HCT116 (cell line): ENCODE measurements at regions not wholly inside any gene's neighbourhood (a gene's known extent, or its start where the extent isn't known, plus 50 kb on each side); places are given as distances from the start of the nearest gene placed in this dataset.
A peak's percentile ranks its signal among the peaks of the same experiment; 100 is the strongest.

ENCODE experiments used
- ATAC-seq: fragments of 200-7000 bp; cut with Tn5 transposase; 2 replicates; pipeline ENCODE4 v1.9.1; 2020; ENCODE audit warnings: mild to moderate bottlenecking, moderate library complexity
- BruUV-seq: library from RNA; stranded (reverse); fragments of 400-500 nt; replicated peaks from 2 replicates; lab custom pipeline; 2021; lab: Mats Ljungman, UMichigan
- CTCF ChIA-PET: fragments of 300-600 bp; sonication (Branson Sonifier 250); formaldehyde crosslinking; loops from one replicate; lab custom pipeline; 2021; ENCODE audit warnings: antibody characterized with exemption; lab: Charles Lee
- POLR2A ChIA-PET: fragments of 300-600, 350-600 bp; sonication (Branson Sonifier 250); formaldehyde crosslinking; loops from one replicate; lab custom pipeline; 2021; ENCODE audit warnings: antibody characterized with exemption; lab: Charles Lee
- RAD21 ChIA-PET, 2 experiments: fragments of 300-600 bp; sonication (Branson Sonifier 250); formaldehyde crosslinking; loops; one replicate each; lab custom pipeline; 2023; ENCODE audit warnings: low total read pairs in 2 of 2; ENCODE audit not compliant: uncharacterized antibody in 2 of 2, unreplicated experiment in 2 of 2, low non-redundant PET in 1 of 2; lab: Charles Lee
- DNase-seq: peaks from one replicate; pipeline ENCODE4 v3.0.0-alpha.2; 2010; ENCODE audit warnings: low read depth, low spot score
- H2AFZ ChIP-seq: fragments of 200-600 bp; shearing (Covaris generic), sonication (generic); 2 replicates; pipeline ENCODE4 v1.6.1; 2017; ENCODE audit warnings: low read depth, mixed run types, mixed read lengths, antibody characterized with exemption, low read length; ENCODE audit not compliant: poor library complexity, severe bottlenecking
- H3K27ac ChIP-seq: 2 replicates; pipeline ENCODE4 v1.5.1; 2012; ENCODE audit warnings: low read depth, low read length
- H3K27me3 ChIP-seq: fragments of 200-600 bp; sonication (generic); 2 replicates; pipeline ENCODE4 v1.6.1; 2016; ENCODE audit warnings: mixed run types, low read length, mixed read lengths; ENCODE audit not compliant: insufficient read depth
- H3K36me3 ChIP-seq, 2 experiments: fragments of 200-500 bp in 1 of 2; fragments of 200-600 bp in 1 of 2; sonication (Bioruptor generic) in 1 of 2; sonication (generic) in 1 of 2; 2 replicates each; pipeline versions ENCODE4 v1.5.1 to v1.6.1; 2014 to 2016; ENCODE audit warnings: low read length in 2 of 2, inconsistent platforms in 1 of 2, mixed read lengths in 1 of 2, mixed run types in 1 of 2; ENCODE audit not compliant: insufficient read depth in 2 of 2, control insufficient read depth in 1 of 2
- H3K4me1 ChIP-seq, 2 experiments: fragments of 200-600 bp in 1 of 2; sonication (generic) in 1 of 2; 2 replicates each; pipeline versions ENCODE4 v1.5.1 to v1.6.1; 2012 to 2017; ENCODE audit warnings: low read length in 2 of 2, inconsistent platforms in 1 of 2, mild to moderate bottlenecking in 1 of 2, mixed read lengths in 1 of 2, mixed run types in 1 of 2, moderate library complexity in 1 of 2; ENCODE audit not compliant: insufficient read depth in 2 of 2, control insufficient read depth in 1 of 2
- H3K4me2 ChIP-seq: fragments of 200-600 bp; sonication (generic); 2 replicates; pipeline ENCODE4 v1.6.1; 2017; ENCODE audit warnings: mixed run types, low read length, mixed read lengths
- H3K4me3 ChIP-seq, 2 experiments: fragments of 200-600 bp in 1 of 2; sonication (generic) in 1 of 2; replicated peaks in 1 of 2; 2 replicates each; pipeline ENCODE4 v1.5.1; 2011 to 2016; ENCODE audit warnings: low read length in 2 of 2, control low read depth in 1 of 2, low read depth in 1 of 2, mild to moderate bottlenecking in 1 of 2, mixed read lengths in 1 of 2, mixed run types in 1 of 2
- H3K79me2 ChIP-seq: fragments of 200-600 bp; sonication (generic); 2 replicates; pipeline ENCODE4 v1.6.1; 2017; ENCODE audit warnings: mild to moderate bottlenecking, mixed run types, low read length, moderate library complexity, mixed read lengths; ENCODE audit not compliant: insufficient read depth
- H3K9ac ChIP-seq: fragments of 200-600 bp; sonication (generic); 2 replicates; pipeline ENCODE4 v1.6.1; 2016; ENCODE audit warnings: low read length, mixed read lengths
- H3K9me2 ChIP-seq: fragments of 200-600 bp; sonication (generic), shearing (Covaris generic); 2 replicates; pipeline ENCODE4 v1.6.1; 2017; ENCODE audit warnings: mixed run types, mild to moderate bottlenecking, moderate library complexity; ENCODE audit not compliant: insufficient read depth
- H3K9me3 ChIP-seq, 2 experiments: fragments of 200-500 bp in 1 of 2; fragments of 200-600 bp in 1 of 2; sonication (Bioruptor generic) in 1 of 2; sonication (generic) in 1 of 2; 2 replicates each; pipeline ENCODE4 v1.6.1; 2014 to 2017; ENCODE audit warnings: low read length in 2 of 2, mixed read lengths in 2 of 2, inconsistent platforms in 1 of 2, low read depth in 1 of 2, mild to moderate bottlenecking in 1 of 2, mixed run types in 1 of 2, moderate library complexity in 1 of 2; ENCODE audit not compliant: control insufficient read depth in 1 of 2, insufficient read depth in 1 of 2
- H4K20me1 ChIP-seq: fragments of 200-600 bp; sonication (generic), shearing (Covaris generic); 2 replicates; pipeline ENCODE4 v1.6.1; 2017; ENCODE audit warnings: mixed run types, mild to moderate bottlenecking, moderate library complexity; ENCODE audit not compliant: insufficient read depth
- ATF3 ChIP-seq: IDR thresholded peaks from 2 replicates; pipeline ENCODE4 v1.6.1; 2012
- CBX3 ChIP-seq: IDR thresholded peaks from 2 replicates; pipeline ENCODE4 v1.6.1; 2012; ENCODE audit warnings: low read depth
- CEBPB ChIP-seq: IDR thresholded peaks from 2 replicates; pipeline ENCODE4 v1.6.1; 2012; ENCODE audit warnings: low read depth
- CTCF ChIP-seq, 3 experiments: fragments of 200-600 bp in 1 of 3; sonication (generic) in 1 of 3; IDR thresholded peaks in 2 of 3; conservative IDR thresholded peaks in 1 of 3; 2 replicates each; pipeline ENCODE4 v1.5.1; 2012 to 2017; ENCODE audit warnings: low read depth in 2 of 3, low read length in 2 of 3, antibody characterized with exemption in 1 of 3, borderline replicate concordance in 1 of 3, control low read depth in 1 of 3, mild to moderate bottlenecking in 1 of 3, mixed read lengths in 1 of 3, mixed run types in 1 of 3, moderate library complexity in 1 of 3; ENCODE audit not compliant: insufficient read depth in 1 of 3
- ELF1 ChIP-seq: IDR thresholded peaks from 2 replicates; pipeline ENCODE4 v1.6.1; 2012; ENCODE audit warnings: low read depth, borderline replicate concordance
- EZH2 ChIP-seq: fragments of 200-600 bp; sonication (generic); IDR thresholded peaks from 2 replicates; pipeline ENCODE4 v1.6.1; 2017; ENCODE audit warnings: antibody characterized with exemption, mixed run types
- MAX ChIP-seq: IDR thresholded peaks from 2 replicates; pipeline ENCODE4 v1.6.1; 2012
- POLR2A ChIP-seq: IDR thresholded peaks from 2 replicates; pipeline ENCODE4 v1.7.0; 2011; ENCODE audit warnings: borderline replicate concordance; ENCODE audit not compliant: insufficient read depth, insufficient read length; ENCODE audit errors: extremely low read depth
- RAD21 ChIP-seq: IDR thresholded peaks from 2 replicates; pipeline ENCODE4 v1.6.1; 2012; ENCODE audit warnings: low read depth, mild to moderate bottlenecking
- SIN3A ChIP-seq: IDR thresholded peaks from 2 replicates; pipeline ENCODE4 v1.6.1; 2012; ENCODE audit warnings: low read depth
- SP1 ChIP-seq: IDR thresholded peaks from 2 replicates; pipeline ENCODE4 v1.6.1; 2012; ENCODE audit warnings: low read depth
- SRF ChIP-seq: IDR thresholded peaks from 2 replicates; pipeline ENCODE4 v1.6.1; 2012; ENCODE audit warnings: low read depth
- ZBTB33 ChIP-seq: IDR thresholded peaks from 2 replicates; pipeline ENCODE4 v1.6.1; 2011; ENCODE audit warnings: mild to moderate bottlenecking, low read length, moderate library complexity; ENCODE audit not compliant: insufficient replicate concordance; ENCODE audit errors: extremely low read depth
- ZFX ChIP-seq: fragments of 450-650 bp; IDR thresholded peaks from 2 replicates; pipeline ENCODE4 v1.6.1; 2017
- intact Hi-C: fragments of 100-400 bp; cut with micrococcal nuclease; formaldehyde crosslinking; loops from 2 replicates; pipeline ENCODE4 v1.10.0; 2022

GRCh38 chr5:142473038-142473437, 148.2 kb upstream of the SPRY4 start:
- POLR2A ChIA-PET: interaction anchor here (1.1 to 1.9 kb wide), 4 partner anchors 27 to 112 kb away, joined by 4 to 10 read pairs (median 4); no protein-coding TSS in a partner anchor
- no TSS peak for BruUV-seq
- ATAC-seq (no peak), DNase-seq (no peak)
- H3K4me2 ChIP-seq: peak overlapping the region; percentile 69
- H3K4me3 ChIP-seq: no peak overlapping the region; a peak in 1 of 4 replicates
- RAD21 ChIA-PET: no interaction called here
- no peaks in the 10 kb centered on the region for H3K9me3 ChIP-seq
- H3K27me3 ChIP-seq: no peaks in the 10 kb centered on the region
- H2AFZ ChIP-seq: no peak overlapping the region
- H3K9me2 ChIP-seq: no peaks in the 10 kb centered on the region
- TF ChIP-seq EZH2 (no peak), MAX (no peak), ATF3 (no peak), POLR2A (no peak), ZBTB33 (no peak), CEBPB (no peak), CTCF (IDR thresholded peaks at IDR 0.05 in 2 of 3, conservative IDR thresholded peaks at IDR 0.05 in 1 of 3; ENCODE audit: borderline replicate concordance in 1 of 3, insufficient read depth in 1 of 3, low read depth in 2 of 3, low read length in 2 of 3) (no peak), SIN3A (no peak), SRF (no peak), SP1 (no peak), RAD21 (no peak), ZFX (no peak), ELF1 (no peak), CBX3 (no peak)
- peak overlapping the region; percentile 67; the same call in 1 of the 2 replicates for H3K27ac ChIP-seq
- H3K79me2 ChIP-seq: no peaks in the 10 kb centered on the region
- no peaks in the 10 kb centered on the region for H3K36me3 ChIP-seq
- intact Hi-C loops: loop anchor here (10.0 kb wide), 1 partner anchor 108 kb away; no protein-coding TSS in a partner anchor
- CTCF ChIA-PET: no interaction called here
- no peaks in the 10 kb centered on the region for H4K20me1 ChIP-seq
- peaks cover 28 to 48% of the 10 kb centered on the region in 2 experiments for H3K4me1 ChIP-seq
- peak overlapping the region; percentile 56 for H3K9ac ChIP-seq
